ENCODE measurements at regions not wholly inside any gene's neighbourhood (a gene's known extent, or its start where the extent isn't known, plus 50 kb on each side); places are given as distances from the start of the nearest gene placed in this dataset.

GRCh38 chr16:50442221-50442620 lies 73.4 kb upstream of the BRD7 start (continued):
- TF ChIP-seq CUX1 (IDR thresholded peaks at IDR 0.05; ENCODE audit: insufficient replicate concordance, low read depth, low read length) (no peak), E2F4 (IDR thresholded peaks at IDR 0.05; ENCODE audit: low read depth, low read length) (no peak), TCF7 (IDR thresholded peaks at IDR 0.05; ENCODE audit: borderline replicate concordance) (no peak), EZH2 (IDR thresholded peaks at IDR 0.05; ENCODE audit: borderline replicate concordance, control insufficient read depth, low read depth, low read length) (no peak)

- RAD21 ChIA-PET (ENCODE audit: unreplicated experiment): no interaction called here
- FAIRE-seq (no peak), ATAC-seq (no peak), DNase-seq (ENCODE audit: low read depth, low spot score) (no peak)
- no peak overlapping the region for H3K27ac ChIP-seq (ENCODE audit: control insufficient read depth, insufficient read depth)
- no peaks in the 10 kb centered on the region for H3K4me1 ChIP-seq (ENCODE audit: control insufficient read depth, insufficient read depth, low read length)
- H3K9me3 ChIP-seq (replicated peaks; ENCODE audit: control insufficient read depth, insufficient read depth, low read length): peaks cover 10% of the 10 kb centered on the region; the same call in 2 of the 3 replicates
- no peak overlapping the region for H3K4me3 ChIP-seq
- intact Hi-C loops (cut with micrococcal nuclease; ENCODE audit: unreplicated experiment) (no loop called here), in situ Hi-C loops (cut with MboI) (no loop called here)
- no TSS peak for BruUV-seq (replicated peaks)
- SMC1A ChIA-PET (ENCODE audit: uncharacterized antibody, unreplicated experiment): no interaction called here
- H3K4me2 ChIP-seq (ENCODE audit: control insufficient read depth, insufficient read depth): no peak overlapping the region
- WGBS (ENCODE audit: insufficient coverage, insufficient replicate concordance, low lambda C conversion rate, missing lambda C conversion rate): 17% methylated on average over 6 of the region's 7 CpGs
- H4K20me1 ChIP-seq (ENCODE audit: control insufficient read depth, insufficient read depth): no peaks in the 10 kb centered on the region
- POLR2A ChIA-PET: no interaction called here
- no peak overlapping the region for H3K9ac ChIP-seq (ENCODE audit: control insufficient read depth, insufficient read depth, low read length)
- no peaks in the 10 kb centered on the region for H3K36me3 ChIP-seq (ENCODE audit: control insufficient read depth in 2 of 2, insufficient read depth in 2 of 2, low read length in 1 of 2)
- H3K27me3 ChIP-seq (replicated peaks in 1 of 2; ENCODE audit: control insufficient read depth in 2 of 2, insufficient read depth in 2 of 2, low read length in 1 of 2): no peaks in the 10 kb centered on the region
- H3K79me2 ChIP-seq (ENCODE audit: control insufficient read depth, insufficient read depth, low read length): no peaks in the 10 kb centered on the region
- H2AFZ ChIP-seq (ENCODE audit: control insufficient read depth, low read depth, low read length): no peak overlapping the region
- TF ChIP-seq ESRRA (IDR thresholded peaks at IDR 0.05; ENCODE audit: low read length): no peak
- no peak for TF ChIP-seq TCF7 (IDR thresholded peaks at IDR 0.05; ENCODE audit: borderline replicate concordance)
- no peak for TF ChIP-seq BRCA1 (IDR thresholded peaks at IDR 0.05; ENCODE audit: low read depth, low read length)
- TF ChIP-seq TCF3 (IDR thresholded peaks at IDR 0.05; ENCODE audit: borderline replicate concordance, insufficient read depth, low read depth, low read length): no peak
- TF ChIP-seq CREM (IDR thresholded peaks at IDR 0.05; ENCODE audit: low read depth): no peak
- TF ChIP-seq CBFB (IDR thresholded peaks at IDR 0.05; ENCODE audit: low read depth): no peak
- TF ChIP-seq NRF1 (conservative IDR thresholded peaks at IDR 0.05; ENCODE audit: low read depth, low read length): no peak
- TF ChIP-seq NBN (IDR thresholded peaks at IDR 0.05): no peak
- no peak for TF ChIP-seq ZNF24 (IDR thresholded peaks at IDR 0.05)
- no peak for TF ChIP-seq LARP7 (IDR thresholded peaks at IDR 0.05)
- no peak for TF ChIP-seq SUZ12 (IDR thresholded peaks at IDR 0.05; ENCODE audit: unreplicated experiment)
- CTCF ChIA-PET: no interaction called here
Observed at GRCh38 chr16:50441486-50442157, 72.8 kb upstream of the BRD7 start.
